ENCODE measurements at regions not wholly inside any gene's neighbourhood (a gene's known extent, or its start where the extent isn't known, plus 50 kb on each side); places are given as distances from the start of the nearest gene placed in this dataset.

DNA sequence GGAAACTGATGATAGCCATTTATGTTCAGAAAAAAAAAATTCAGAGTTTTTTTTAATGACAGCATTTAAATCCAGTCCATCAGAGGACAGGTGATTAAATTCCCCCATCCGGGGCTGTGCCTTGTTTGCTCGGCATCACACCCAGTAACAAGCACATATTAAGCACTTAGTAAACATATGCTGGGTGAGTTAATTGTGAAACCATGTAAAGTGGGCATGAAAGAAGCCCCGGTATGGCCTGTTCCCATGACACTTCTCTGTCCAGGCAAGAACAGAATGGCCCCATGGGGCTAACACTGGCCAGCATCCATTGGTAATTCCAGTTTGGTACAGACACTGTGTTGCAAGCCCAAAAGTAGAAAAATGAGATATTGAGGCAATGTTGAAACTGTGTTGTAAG, 220.8 kb upstream of the RNF32 start:
- TF ChIP-seq EZH2 (IDR thresholded peaks at IDR 0.05; ENCODE audit: borderline replicate concordance, low read depth, low read length, poor library complexity, severe bottlenecking), result no peak
- TF ChIP-seq, protein P1, sequence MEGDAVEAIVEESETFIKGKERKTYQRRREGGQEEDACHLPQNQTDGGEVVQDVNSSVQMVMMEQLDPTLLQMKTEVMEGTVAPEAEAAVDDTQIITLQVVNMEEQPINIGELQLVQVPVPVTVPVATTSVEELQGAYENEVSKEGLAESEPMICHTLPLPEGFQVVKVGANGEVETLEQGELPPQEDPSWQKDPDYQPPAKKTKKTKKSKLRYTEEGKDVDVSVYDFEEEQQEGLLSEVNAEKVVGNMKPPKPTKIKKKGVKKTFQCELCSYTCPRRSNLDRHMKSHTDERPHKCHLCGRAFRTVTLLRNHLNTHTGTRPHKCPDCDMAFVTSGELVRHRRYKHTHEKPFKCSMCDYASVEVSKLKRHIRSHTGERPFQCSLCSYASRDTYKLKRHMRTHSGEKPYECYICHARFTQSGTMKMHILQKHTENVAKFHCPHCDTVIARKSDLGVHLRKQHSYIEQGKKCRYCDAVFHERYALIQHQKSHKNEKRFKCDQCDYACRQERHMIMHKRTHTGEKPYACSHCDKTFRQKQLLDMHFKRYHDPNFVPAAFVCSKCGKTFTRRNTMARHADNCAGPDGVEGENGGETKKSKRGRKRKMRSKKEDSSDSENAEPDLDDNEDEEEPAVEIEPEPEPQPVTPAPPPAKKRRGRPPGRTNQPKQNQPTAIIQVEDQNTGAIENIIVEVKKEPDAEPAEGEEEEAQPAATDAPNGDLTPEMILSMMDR (conservative IDR thresholded peaks at IDR 0.05; ENCODE audit: low read depth, low read length), result no peak
